H4 (cell line): ENCODE measurements at regions not wholly inside any gene's neighbourhood (a gene's known extent, or its start where the extent isn't known, plus 50 kb on each side); places are given as distances from the start of the nearest gene placed in this dataset.

Experiments used
- DNase-seq: peaks from one replicate; pipeline ENCODE4 v3.0.0-alpha.2; 2015; ENCODE audit warnings: low spot score

- peak; percentile 81 for DNase-seq
Measured at GRCh38 chr4:156654410-156654809, 317.2 kb downstream of the PDGFC start.

DNA sequence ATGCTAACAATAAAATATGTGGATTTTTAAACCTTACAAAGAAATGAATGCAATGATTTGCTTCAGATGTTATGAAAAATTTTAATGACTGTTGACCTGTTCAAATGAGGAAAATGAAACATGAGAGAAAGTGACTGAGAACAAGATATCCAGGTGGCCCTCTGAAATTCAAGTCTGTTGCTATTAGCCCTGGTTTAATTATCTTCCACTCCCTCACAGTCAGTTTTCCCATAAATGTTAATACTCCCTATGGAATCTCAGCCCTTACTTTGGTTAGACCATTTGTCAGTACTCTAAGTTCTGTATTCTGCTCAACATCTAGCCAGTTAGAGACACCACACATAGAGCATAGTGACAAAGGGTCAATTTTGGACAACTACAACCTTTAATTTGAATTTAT, 327.8 kb downstream of the PDGFC start:
- no peak for DNase-seq

GRCh38 chr4:156642161-156642560, 329.4 kb downstream of the PDGFC start:
- no peak for DNase-seq

- DNase-seq = no peak
Measured at GRCh38 chr4:156638925-156639605, 332.5 kb downstream of the PDGFC start.

DNA sequence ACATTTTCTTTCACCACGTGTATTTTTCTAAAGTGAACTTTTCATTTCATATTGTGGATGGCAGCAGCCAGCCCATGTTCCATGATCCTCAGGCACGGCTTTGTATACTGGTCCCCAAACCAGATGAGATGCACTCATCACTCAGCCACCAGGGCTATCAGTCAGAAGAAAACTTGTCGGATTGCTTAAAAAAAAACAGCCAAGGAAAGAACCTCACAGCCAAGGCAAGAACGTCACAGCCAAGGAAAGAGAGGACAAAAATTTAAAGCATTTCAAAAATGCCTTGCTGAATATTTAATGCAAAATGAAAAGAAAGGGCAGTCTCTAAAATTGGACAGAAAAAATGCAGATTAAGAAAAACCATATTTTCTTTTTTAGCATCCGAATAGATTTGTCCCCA, 333.3 kb downstream of the PDGFC start:
- DNase-seq = no peak

DNA sequence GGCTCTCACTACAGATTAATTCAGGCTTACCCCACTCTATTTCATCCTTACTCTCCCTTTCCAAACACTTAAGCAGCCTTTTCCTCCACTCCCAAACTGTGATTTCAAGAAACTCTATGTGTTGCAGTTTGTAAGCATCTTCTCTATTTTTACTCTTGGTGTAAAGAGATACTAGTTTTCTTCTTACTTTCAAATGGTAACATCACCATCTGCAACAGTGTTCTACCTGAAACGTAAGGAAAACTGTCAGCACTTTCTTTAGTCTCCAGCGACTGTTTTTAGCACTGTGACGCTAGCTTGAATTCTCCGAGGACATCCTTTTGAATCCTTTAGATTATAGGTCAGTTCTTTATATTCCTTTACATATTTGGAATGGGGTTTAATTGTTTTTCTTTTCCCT, 335.2 kb downstream of the PDGFC start:
- no peak for DNase-seq

- no peak for DNase-seq
Measured at GRCh38 chr4:156635051-156635450, 336.5 kb downstream of the PDGFC start.

GRCh38 chr4:156634612-156635011, 337.0 kb downstream of the PDGFC start:
- no peak for DNase-seq

DNA sequence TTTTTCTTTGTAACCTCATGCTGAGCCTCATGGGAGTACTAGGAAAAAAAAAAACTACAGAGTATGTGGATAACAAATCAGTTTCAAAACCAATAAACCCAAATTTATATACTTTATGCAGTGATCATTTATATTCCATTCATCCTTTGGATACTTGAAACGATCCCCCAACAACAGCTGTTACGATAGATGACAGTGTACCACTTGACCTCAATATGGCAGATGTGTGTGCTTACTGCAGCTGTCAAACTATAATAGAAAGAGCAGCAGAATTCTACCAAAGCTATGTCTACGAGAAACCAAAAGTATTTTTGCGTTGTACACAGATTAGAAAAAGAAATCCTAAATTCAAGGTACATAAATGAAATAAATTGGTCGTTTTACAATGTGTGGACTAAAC, 337.8 kb downstream of the PDGFC start:
- no peak for DNase-seq

DNA sequence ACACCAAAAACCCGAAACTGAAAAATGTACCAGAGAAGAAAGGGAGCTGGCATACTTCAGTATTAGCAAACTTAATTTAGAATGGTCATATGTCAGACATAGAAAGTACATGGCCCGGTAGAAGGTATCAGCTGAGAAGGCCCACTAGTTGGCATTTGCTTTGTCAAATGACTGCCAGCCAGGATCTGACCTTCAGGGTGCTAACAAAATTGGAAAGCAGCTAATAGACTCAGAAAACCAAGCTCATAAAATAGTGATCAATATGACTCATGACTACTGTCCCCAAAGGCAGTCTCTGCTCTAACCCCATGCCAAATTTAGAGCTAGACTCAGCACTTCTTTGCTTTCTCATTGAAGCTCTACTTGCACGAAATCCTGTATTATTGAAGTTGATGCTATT, 342.7 kb downstream of the PDGFC start:
- DNase-seq = no peak

- DNase-seq = no peak
Measured at GRCh38 chr4:156623376-156623775, 348.2 kb downstream of the PDGFC start.

- no peak for DNase-seq
Measured at GRCh38 chr4:156620786-156621185, 350.8 kb downstream of the PDGFC start.

- no peak for DNase-seq
Measured at GRCh38 chr4:156619154-156619934, 352.3 kb downstream of the PDGFC start.

GRCh38 chr4:156615066-156615531, 356.5 kb downstream of the PDGFC start:
- peak; percentile 79 for DNase-seq

DNA sequence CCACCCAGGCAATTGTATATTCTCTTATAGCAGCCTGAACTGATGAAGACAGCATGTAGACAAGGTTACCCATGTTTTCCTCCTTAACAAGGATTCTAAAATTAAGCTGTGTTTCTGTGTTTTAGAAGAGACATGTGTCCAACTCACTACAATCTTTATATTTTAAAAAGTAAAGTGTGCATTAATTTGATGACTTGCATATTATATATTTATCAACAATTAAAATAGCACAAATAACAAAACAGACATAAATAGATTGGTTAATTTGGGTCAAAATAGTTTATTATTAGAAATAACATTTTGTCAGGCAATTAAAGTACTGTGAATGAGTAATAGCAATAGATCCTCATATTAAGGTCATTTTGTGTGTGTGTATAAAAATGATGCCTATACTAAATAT, 357.1 kb downstream of the PDGFC start:
- no peak for DNase-seq

- DNase-seq = no peak
Measured at GRCh38 chr4:156609421-156609820, 362.2 kb downstream of the PDGFC start.

- no peak for DNase-seq
Measured at GRCh38 chr4:156608651-156609050, 362.9 kb downstream of the PDGFC start.

GRCh38 chr4:156607478-156607857, 364.1 kb downstream of the PDGFC start:
- no peak for DNase-seq

DNA sequence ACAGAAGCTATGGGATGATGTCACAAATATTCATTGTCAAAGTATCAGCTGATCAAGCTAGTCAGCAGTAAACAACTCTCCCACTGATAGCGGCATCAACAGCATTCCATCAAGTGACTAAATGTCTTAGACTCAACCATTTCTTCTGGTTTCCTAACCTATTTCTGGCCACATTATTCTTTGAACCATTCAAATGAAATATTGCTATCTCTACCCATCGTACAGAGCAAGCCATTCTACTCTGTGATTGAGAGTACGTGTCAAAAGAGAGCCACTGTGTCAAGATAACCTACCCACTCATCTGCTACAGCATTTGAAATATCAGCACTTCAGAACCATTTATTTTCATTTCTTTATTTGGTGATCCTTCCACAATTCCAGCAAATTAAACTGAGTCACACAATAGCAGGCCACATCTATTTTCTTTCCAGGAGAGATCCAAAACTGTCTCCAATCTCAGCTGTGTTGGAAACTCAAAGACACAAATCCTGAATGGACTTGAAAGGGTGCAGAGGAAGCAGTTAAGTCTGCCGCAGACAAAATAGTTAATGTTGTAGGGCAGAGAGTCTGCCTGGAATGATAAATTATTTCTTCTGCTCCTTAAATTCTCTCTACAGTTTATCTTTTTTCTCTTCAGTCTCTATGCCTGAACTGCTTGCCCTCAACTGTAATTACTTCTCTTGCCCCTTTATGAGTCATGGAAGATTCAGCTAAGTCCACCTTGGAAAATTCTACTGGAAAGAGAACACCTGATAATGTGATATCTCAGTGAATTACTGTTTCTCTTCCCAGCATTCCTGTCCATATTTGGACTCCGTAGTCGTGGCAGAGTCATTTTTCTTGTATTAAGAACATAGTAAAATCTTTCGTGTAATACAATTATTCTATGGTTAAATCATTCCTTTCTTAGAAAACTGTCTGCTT, 364.8 kb downstream of the PDGFC start:
- no peak for DNase-seq

GRCh38 chr4:156598138-156598681, 373.4 kb downstream of the PDGFC start:
- DNase-seq = peak; percentile 40

- DNase-seq = no peak
Measured at GRCh38 chr4:156596706-156597329, 374.8 kb downstream of the PDGFC start.

DNA sequence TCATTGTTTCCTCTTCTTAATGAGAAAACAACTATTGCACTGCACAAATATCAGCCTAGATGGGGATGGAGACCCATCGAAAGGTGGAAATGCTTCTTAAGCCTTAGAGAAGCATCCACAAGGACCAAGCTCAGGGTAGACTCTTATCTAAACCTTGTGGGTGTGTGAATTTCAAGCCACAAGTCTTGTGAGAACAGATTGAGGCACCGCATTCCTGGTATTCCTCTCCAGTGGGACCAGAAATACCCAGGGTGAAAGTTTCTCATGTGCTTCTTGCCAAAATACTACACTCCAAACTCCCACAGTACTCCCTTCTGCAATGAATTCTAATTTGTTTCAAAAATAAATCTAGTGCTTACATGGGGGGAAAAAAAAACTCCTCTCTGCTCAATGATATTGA, 375.6 kb downstream of the PDGFC start:
- DNase-seq = no peak
